ENCODE measurements at regions not wholly inside any gene's neighbourhood (a gene's known extent, or its start where the extent isn't known, plus 50 kb on each side); places are given as distances from the start of the nearest gene placed in this dataset.
"Not testable (repeated sequence)": the region's sequence is repeated elsewhere in the genome, so short reads cannot be mapped to it uniquely, and the experiment has no call there.

GRCh38 chr10:29210266-29210868, 78.5 kb upstream of the LYZL1 start:
- no peak for DNase-seq (ENCODE audit: low read depth)

GRCh38 chr10:29212597-29212996, 76.3 kb upstream of the LYZL1 start:
- DNase-seq (ENCODE audit: low read depth): no peak

GRCh38 chr10:29214551-29214950, 74.3 kb upstream of the LYZL1 start:
- no peak for DNase-seq (ENCODE audit: low read depth)

GRCh38 chr10:29217292-29217738, 71.6 kb upstream of the LYZL1 start:
- no peak for DNase-seq (ENCODE audit: low read depth)

GRCh38 chr10:29223326-29223725, 65.5 kb upstream of the LYZL1 start:
- no peak for DNase-seq (ENCODE audit: low read depth)

GRCh38 chr10:29224631-29225030, 64.2 kb upstream of the LYZL1 start:
- no peak for DNase-seq (ENCODE audit: low read depth)

GRCh38 chr10:29227201-29227600, 61.7 kb upstream of the LYZL1 start:
- DNase-seq (ENCODE audit: low read depth): no peak

- DNase-seq (ENCODE audit: low read depth): no peak
These were observed 60.3 kb upstream of the LYZL1 start for GRCh38 chr10:29228562-29228961.

- DNase-seq (ENCODE audit: low read depth): no peak
These were observed 59.6 kb upstream of the LYZL1 start for GRCh38 chr10:29229258-29229705.

- DNase-seq (ENCODE audit: low read depth): not testable (repeated sequence)
These were observed 52.0 kb upstream of the LYZL1 start for GRCh38 chr10:29236910-29237309.

GRCh38 chr10:29237786-29238185, 51.1 kb upstream of the LYZL1 start:
- no peak for DNase-seq (ENCODE audit: low read depth)

- no peak for DNase-seq (ENCODE audit: low read depth)
These were observed 50.2 kb upstream of the LYZL1 start for GRCh38 chr10:29238523-29239135.

Data from stimulated activated CD8-positive, alpha-beta memory T cell treated with anti-CD3 and anti-CD28 coated beads, Interleukin-4, amount 100 ng/mL, for 24 hours (primary cell).